ENCODE measurements at regions not wholly inside any gene's neighbourhood (a gene's known extent, or its start where the extent isn't known, plus 50 kb on each side); places are given as distances from the start of the nearest gene placed in this dataset.

- peaks cover 4% of the 10 kb centered on the region for H3K27me3 Mint-ChIP-seq
- H3K4me3 Mint-ChIP-seq, result no peak overlapping the region
- no peaks in the 10 kb centered on the region for H3K4me1 Mint-ChIP-seq (ENCODE audit: low read depth)
These were observed 215.9 kb upstream of the SOX21 start for GRCh38 chr13:94928127-94928775.

GRCh38 chr13:94925263-94925662 is 212.9 kb upstream of the SOX21 start:
- H3K9me3 Mint-ChIP-seq (ENCODE audit: low read depth), result no peaks in the 10 kb centered on the region
- H3K27ac Mint-ChIP-seq, result no peak overlapping the region
- H3K36me3 Mint-ChIP-seq, result no peaks in the 10 kb centered on the region
- H3K27me3 Mint-ChIP-seq, result peaks cover 3% of the 10 kb centered on the region
- H3K4me3 Mint-ChIP-seq, result no peak overlapping the region
- H3K4me1 Mint-ChIP-seq (ENCODE audit: low read depth), result no peaks in the 10 kb centered on the region

More at GRCh38 chr13:94928127-94928775, 215.9 kb upstream of the SOX21 start:
- Mint-ChIP-seq H3K27ac (no peak overlapping the region), H3K9me3 (ENCODE audit: low read depth) (peaks cover 4% of the 10 kb centered on the region), H3K36me3 (no peaks in the 10 kb centered on the region)

GRCh38 chr13:94921181-94921580 is 208.8 kb upstream of the SOX21 start:
- H3K27me3 Mint-ChIP-seq, result peaks cover 5% of the 10 kb centered on the region
- H3K27ac Mint-ChIP-seq, result no peak overlapping the region
- no peaks in the 10 kb centered on the region for H3K36me3 Mint-ChIP-seq
- H3K4me3 Mint-ChIP-seq, result no peak overlapping the region
- no peaks in the 10 kb centered on the region for H3K4me1 Mint-ChIP-seq (ENCODE audit: low read depth)
- H3K9me3 Mint-ChIP-seq (ENCODE audit: low read depth), result no peaks in the 10 kb centered on the region

- Mint-ChIP-seq H3K9me3 (ENCODE audit: low read depth) (no peaks in the 10 kb centered on the region), H3K4me3 (no peak overlapping the region), H3K36me3 (no peaks in the 10 kb centered on the region), H3K27me3 (peaks cover 5% of the 10 kb centered on the region), H3K4me1 (ENCODE audit: low read depth) (no peaks in the 10 kb centered on the region), H3K27ac (no peak overlapping the region)
These were observed 208.2 kb upstream of the SOX21 start for GRCh38 chr13:94920578-94920977.

GRCh38 chr13:94917824-94918223 is 205.5 kb upstream of the SOX21 start:
- no peak overlapping the region for H3K27ac Mint-ChIP-seq
- H3K4me1 Mint-ChIP-seq (ENCODE audit: low read depth), result no peaks in the 10 kb centered on the region
- no peaks in the 10 kb centered on the region for H3K9me3 Mint-ChIP-seq (ENCODE audit: low read depth)
- H3K27me3 Mint-ChIP-seq, result peaks cover 4% of the 10 kb centered on the region
- H3K4me3 Mint-ChIP-seq, result no peak overlapping the region
- H3K36me3 Mint-ChIP-seq, result no peaks in the 10 kb centered on the region

- no peak overlapping the region for H3K27ac Mint-ChIP-seq
- H3K36me3 Mint-ChIP-seq, result no peaks in the 10 kb centered on the region
- no peak overlapping the region for H3K4me3 Mint-ChIP-seq
- H3K4me1 Mint-ChIP-seq (ENCODE audit: low read depth), result no peaks in the 10 kb centered on the region
- no peaks in the 10 kb centered on the region for H3K9me3 Mint-ChIP-seq (ENCODE audit: low read depth)
- peaks cover 18% of the 10 kb centered on the region for H3K27me3 Mint-ChIP-seq
These were observed 202.6 kb upstream of the SOX21 start for GRCh38 chr13:94914895-94915294.

GRCh38 chr13:94906605-94907004 is 194.3 kb upstream of the SOX21 start:
- Mint-ChIP-seq H3K27ac (no peak overlapping the region), H3K4me1 (ENCODE audit: low read depth) (no peaks in the 10 kb centered on the region), H3K9me3 (ENCODE audit: low read depth) (no peaks in the 10 kb centered on the region), H3K27me3 (peaks cover 15% of the 10 kb centered on the region), H3K36me3 (no peaks in the 10 kb centered on the region), H3K4me3 (no peak overlapping the region)

- Mint-ChIP-seq H3K27ac (no peak overlapping the region), H3K4me3 (no peak overlapping the region), H3K36me3 (no peaks in the 10 kb centered on the region), H3K4me1 (ENCODE audit: low read depth) (no peaks in the 10 kb centered on the region), H3K9me3 (ENCODE audit: low read depth) (no peaks in the 10 kb centered on the region), H3K27me3 (peaks cover 4% of the 10 kb centered on the region)
These were observed 190.5 kb upstream of the SOX21 start for GRCh38 chr13:94902722-94903407.

GRCh38 chr13:94901070-94901469 is 188.7 kb upstream of the SOX21 start:
- Mint-ChIP-seq H3K27me3 (peaks cover 3% of the 10 kb centered on the region), H3K4me1 (ENCODE audit: low read depth) (no peaks in the 10 kb centered on the region), H3K9me3 (ENCODE audit: low read depth) (no peaks in the 10 kb centered on the region), H3K27ac (no peak overlapping the region), H3K4me3 (no peak overlapping the region), H3K36me3 (no peaks in the 10 kb centered on the region)

GRCh38 chr13:94896719-94897317 is 184.5 kb upstream of the SOX21 start:
- H3K4me1 Mint-ChIP-seq (ENCODE audit: low read depth), result no peaks in the 10 kb centered on the region
- no peak overlapping the region for H3K4me3 Mint-ChIP-seq
- no peak overlapping the region for H3K27ac Mint-ChIP-seq
- no peaks in the 10 kb centered on the region for H3K36me3 Mint-ChIP-seq
- no peaks in the 10 kb centered on the region for H3K27me3 Mint-ChIP-seq
- no peaks in the 10 kb centered on the region for H3K9me3 Mint-ChIP-seq (ENCODE audit: low read depth)

GRCh38 chr13:94896238-94896637 is 183.9 kb upstream of the SOX21 start:
- H3K9me3 Mint-ChIP-seq (ENCODE audit: low read depth), result no peaks in the 10 kb centered on the region
- H3K27ac Mint-ChIP-seq, result no peak overlapping the region
- no peak overlapping the region for H3K4me3 Mint-ChIP-seq
- peaks cover 2% of the 10 kb centered on the region for H3K27me3 Mint-ChIP-seq
- no peaks in the 10 kb centered on the region for H3K36me3 Mint-ChIP-seq
- H3K4me1 Mint-ChIP-seq (ENCODE audit: low read depth), result no peaks in the 10 kb centered on the region

GRCh38 chr13:94886191-94886590 is 173.8 kb upstream of the SOX21 start:
- Mint-ChIP-seq H3K27ac (no peak overlapping the region), H3K4me3 (no peak overlapping the region), H3K9me3 (ENCODE audit: low read depth) (peaks cover 4% of the 10 kb centered on the region), H3K4me1 (ENCODE audit: low read depth) (no peaks in the 10 kb centered on the region), H3K27me3 (peaks cover 6% of the 10 kb centered on the region), H3K36me3 (no peaks in the 10 kb centered on the region)

GRCh38 chr13:94880463-94880862 is 168.1 kb upstream of the SOX21 start:
- Mint-ChIP-seq H3K4me1 (ENCODE audit: low read depth) (no peaks in the 10 kb centered on the region), H3K9me3 (ENCODE audit: low read depth) (no peaks in the 10 kb centered on the region), H3K4me3 (no peak overlapping the region)

GRCh38 chr13:94878602-94879165 is 166.3 kb upstream of the SOX21 start:
- peaks cover 2% of the 10 kb centered on the region for H3K27me3 Mint-ChIP-seq
- H3K4me1 Mint-ChIP-seq (ENCODE audit: low read depth), result no peaks in the 10 kb centered on the region
- H3K36me3 Mint-ChIP-seq, result no peaks in the 10 kb centered on the region
- no peaks in the 10 kb centered on the region for H3K9me3 Mint-ChIP-seq (ENCODE audit: low read depth)
- no peak overlapping the region for H3K27ac Mint-ChIP-seq
- H3K4me3 Mint-ChIP-seq, result no peak overlapping the region

More at GRCh38 chr13:94880463-94880862, 168.1 kb upstream of the SOX21 start:
- no peaks in the 10 kb centered on the region for H3K36me3 Mint-ChIP-seq
- peaks cover 2% of the 10 kb centered on the region for H3K27me3 Mint-ChIP-seq
- no peak overlapping the region for H3K27ac Mint-ChIP-seq

GRCh38 chr13:94864474-94864873 is 152.1 kb upstream of the SOX21 start:
- peaks cover 15% of the 10 kb centered on the region for H3K4me1 Mint-ChIP-seq (ENCODE audit: low read depth)
- no peaks in the 10 kb centered on the region for H3K9me3 Mint-ChIP-seq (ENCODE audit: low read depth)
- no peak overlapping the region for H3K4me3 Mint-ChIP-seq
- H3K27ac Mint-ChIP-seq, result no peak overlapping the region
- H3K36me3 Mint-ChIP-seq, result no peaks in the 10 kb centered on the region
- H3K27me3 Mint-ChIP-seq, result no peaks in the 10 kb centered on the region
